SK-N-SH treated with all-trans-retinoic acid at 6 μM for 48 hours (cell line): ENCODE measurements at regions not wholly inside any gene's neighbourhood (a gene's known extent, or its start where the extent isn't known, plus 50 kb on each side); places are given as distances from the start of the nearest gene placed in this dataset.

ENCODE experiments used
- ATAC-seq: fragments of 200-7000 bp; cut with Tn5 transposase; 3 replicates; pipeline ENCODE4 v1.9.1; 2020; ENCODE audit warnings: mild to moderate bottlenecking, moderate library complexity
- BACH2 ChIP-seq: fragments of 250-450 bp; sonication (Bioruptor Pico); IDR thresholded peaks from 2 replicates; pipeline ENCODE4 v1.9.0; 2021; ENCODE audit warnings: mild to moderate bottlenecking, borderline replicate concordance
- CREB5 ChIP-seq: fragments of 250-450 bp; sonication (Bioruptor Pico); IDR thresholded peaks from 2 replicates; pipeline ENCODE4 v1.5.1; 2020; ENCODE audit warnings: low read depth, mild to moderate bottlenecking, moderate library complexity
- CSDC2 ChIP-seq: fragments of 250-450 bp; sonication (Bioruptor Pico); IDR thresholded peaks from 2 replicates; pipeline ENCODE4 v1.5.0; 2020; ENCODE audit warnings: mild to moderate bottlenecking, moderate library complexity
- CSRNP3 ChIP-seq: fragments of 250-450 bp; sonication (Bioruptor Pico); IDR thresholded peaks from 2 replicates; pipeline ENCODE4 v1.5.1; 2021; ENCODE audit warnings: mild to moderate bottlenecking, moderate library complexity
- ESRRG ChIP-seq: fragments of 250-450 bp; sonication (Bioruptor Pico); IDR thresholded peaks from 2 replicates; pipeline ENCODE4 v1.6.1; 2021; ENCODE audit warnings: mild to moderate bottlenecking
- GLIS3 ChIP-seq: fragments of 250-450 bp; sonication (Bioruptor Pico); IDR thresholded peaks from 2 replicates; pipeline ENCODE4 v1.5.0; 2020; ENCODE audit warnings: mild to moderate bottlenecking, moderate library complexity
- ISL1 ChIP-seq: fragments of 250-450 bp; sonication (Bioruptor Pico); IDR thresholded peaks from 2 replicates; pipeline ENCODE4 v2.1.2; 2022; ENCODE audit warnings: mild to moderate bottlenecking, moderate library complexity
- OSR1 ChIP-seq: fragments of 250-450 bp; sonication (Bioruptor Pico); IDR thresholded peaks from 2 replicates; pipeline ENCODE4 v1.8.0; 2022; ENCODE audit warnings: moderate library complexity, mild to moderate bottlenecking, inconsistent platforms
- PATZ1 ChIP-seq: fragments of 250-450 bp; sonication (Bioruptor Pico); IDR thresholded peaks from 2 replicates; pipeline ENCODE4 v1.8.0; 2020; ENCODE audit warnings: mild to moderate bottlenecking, moderate library complexity, borderline replicate concordance
- POU6F1 ChIP-seq: fragments of 250-450 bp; sonication (Bioruptor Pico); IDR thresholded peaks from 2 replicates; pipeline ENCODE4 v1.8.0; 2021; ENCODE audit warnings: low read depth, mild to moderate bottlenecking, moderate library complexity, borderline replicate concordance
- SNAI2 ChIP-seq: fragments of 250-450 bp; sonication (Bioruptor Pico); IDR thresholded peaks from 2 replicates; pipeline ENCODE4 v1.5.0; 2020; ENCODE audit warnings: mild to moderate bottlenecking, moderate library complexity
- TCF4 ChIP-seq: fragments of 250-450 bp; sonication (Bioruptor Pico); IDR thresholded peaks from 2 replicates; pipeline ENCODE4 v1.8.0; 2021; ENCODE audit warnings: mild to moderate bottlenecking, moderate library complexity, borderline replicate concordance
- TOX ChIP-seq: fragments of 250-450 bp; sonication (Bioruptor Pico); IDR thresholded peaks from 2 replicates; pipeline ENCODE4 v1.8.0; 2021; ENCODE audit warnings: mild to moderate bottlenecking, moderate library complexity, borderline replicate concordance
- TSHZ2 ChIP-seq: fragments of 250-450 bp; sonication (Bioruptor Pico); IDR thresholded peaks from 2 replicates; pipeline ENCODE4 v1.5.0; 2020; ENCODE audit warnings: mild to moderate bottlenecking, moderate library complexity
- ZC3H10 ChIP-seq: fragments of 250-450 bp; sonication (Bioruptor Pico); IDR thresholded peaks from 2 replicates; pipeline ENCODE4 v1.5.1; 2021; ENCODE audit warnings: mild to moderate bottlenecking, moderate library complexity
- ZFP3 ChIP-seq: fragments of 250-450 bp; sonication (Bioruptor Pico); IDR thresholded peaks from 2 replicates; pipeline ENCODE4 v1.5.0; 2020; ENCODE audit warnings: mild to moderate bottlenecking, moderate library complexity
- ZFP30 ChIP-seq: fragments of 450-650 bp; formaldehyde crosslinking; IDR thresholded peaks from 2 replicates; pipeline ENCODE4 v1.5.0; 2022; ENCODE audit warnings: mild to moderate bottlenecking, moderate library complexity
- ZNF565 ChIP-seq: fragments of 450-650 bp; formaldehyde crosslinking; conservative IDR thresholded peaks from 2 replicates; pipeline ENCODE4 v1.5.0; 2020; ENCODE audit warnings: low read depth, mild to moderate bottlenecking, moderate library complexity
- ZNF70 ChIP-seq: fragments of 450-650 bp; formaldehyde crosslinking; IDR thresholded peaks from 2 replicates; pipeline ENCODE4 v1.5.0; 2020; ENCODE audit warnings: mild to moderate bottlenecking, moderate library complexity
- ZNF8 ChIP-seq: fragments of 450-650 bp; formaldehyde crosslinking; IDR thresholded peaks from 2 replicates; pipeline ENCODE4 v1.5.0; 2020; ENCODE audit warnings: mild to moderate bottlenecking, moderate library complexity

GRCh38 chr10:4450981-4451908 is 374.8 kb upstream of the AKR1E2 start:
- peak; percentile 90 for ATAC-seq
- no peak for TF ChIP-seq BACH2 (CRISPR knock-in tag)
- no peak for TF ChIP-seq CREB5 (CRISPR knock-in tag)

GRCh38 chr10:4450169-4450568 is 375.8 kb upstream of the AKR1E2 start:
- no peak for ATAC-seq
- TF ChIP-seq OSR1 (CRISPR knock-in tag) (no peak), ISL1 (CRISPR knock-in tag) (no peak), SNAI2 (CRISPR knock-in tag) (no peak), CSRNP3 (CRISPR knock-in tag) (no peak), TSHZ2 (CRISPR knock-in tag) (no peak), TOX (no peak), ZNF70 (CRISPR knock-in tag) (no peak), ZFP3 (CRISPR knock-in tag) (no peak), TCF4 (CRISPR knock-in tag) (no peak), CSDC2 (CRISPR knock-in tag) (no peak), ESRRG (CRISPR knock-in tag) (no peak)
- TF ChIP-seq, all 23 proteins: peak for 0

GRCh38 chr10:4448030-4448429 is 378.0 kb upstream of the AKR1E2 start:
- TF ChIP-seq TSHZ2 (CRISPR knock-in tag) (no peak), CSDC2 (CRISPR knock-in tag) (no peak), PATZ1 (CRISPR knock-in tag) (no peak), ZFP3 (CRISPR knock-in tag) (no peak), ZC3H10 (CRISPR knock-in tag) (no peak), ZNF8 (CRISPR knock-in tag) (no peak), POU6F1 (CRISPR knock-in tag) (no peak), GLIS3 (CRISPR knock-in tag) (no peak), TOX (no peak), ZFP30 (CRISPR knock-in tag) (no peak), ISL1 (CRISPR knock-in tag) (no peak), ZNF565 (CRISPR knock-in tag) (no peak), TCF4 (CRISPR knock-in tag) (no peak), CREB5 (CRISPR knock-in tag) (no peak), CSRNP3 (CRISPR knock-in tag) (no peak), ESRRG (CRISPR knock-in tag) (no peak), OSR1 (CRISPR knock-in tag) (no peak)
- TF ChIP-seq, all 23 proteins: peak for 0

More at GRCh38 chr10:4448030-4448429, 378.0 kb upstream of the AKR1E2 start:
- no peak for ATAC-seq
